Activated naive CD8-positive, alpha-beta T cell (primary cell): ENCODE measurements at regions not wholly inside any gene's neighbourhood (a gene's known extent, or its start where the extent isn't known, plus 50 kb on each side); places are given as distances from the start of the nearest gene placed in this dataset.

Experiments used
- H3K27ac Mint-ChIP-seq: one replicate; pipeline ENCODE4 v1.8.0; 2021; ENCODE audit warnings: mixed read lengths
- H3K27me3 Mint-ChIP-seq: one replicate; pipeline ENCODE4 v1.8.0; 2021; ENCODE audit warnings: mixed read lengths
- H3K36me3 Mint-ChIP-seq: one replicate; pipeline ENCODE4 v1.8.0; 2021; ENCODE audit warnings: mixed read lengths
- H3K4me1 Mint-ChIP-seq: one replicate; pipeline ENCODE4 v1.8.0; 2021; ENCODE audit warnings: low read depth, mixed read lengths
- H3K4me3 Mint-ChIP-seq: one replicate; pipeline ENCODE4 v1.8.0; 2021; ENCODE audit warnings: mild to moderate bottlenecking, mixed read lengths
- H3K9me3 Mint-ChIP-seq: one replicate; pipeline ENCODE4 v1.8.0; 2021; ENCODE audit warnings: low read depth, mixed read lengths

DNA sequence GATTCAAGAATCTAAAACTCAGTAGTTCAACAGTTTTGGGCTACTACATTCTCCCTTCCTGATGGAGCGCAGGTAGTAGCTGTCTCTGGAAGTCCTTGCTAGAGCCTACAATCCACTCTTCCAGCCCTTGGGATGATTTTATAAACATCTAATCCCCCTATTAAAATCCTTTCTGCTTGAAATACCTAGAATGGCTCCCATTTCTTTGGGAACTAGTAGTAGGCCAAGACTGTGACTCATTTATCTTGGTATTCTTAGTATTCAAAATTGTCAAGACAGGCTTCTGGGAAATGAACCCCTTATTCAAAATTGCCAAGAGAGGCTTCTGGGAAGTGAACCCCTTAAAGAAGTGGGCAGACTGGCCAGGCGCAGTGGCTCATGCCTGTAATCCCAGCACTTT is 142.5 kb upstream of the FGGY start:
- H3K9me3 Mint-ChIP-seq = no peaks in the 10 kb centered on the region
- H3K4me3 Mint-ChIP-seq = no peak overlapping the region
- H3K4me1 Mint-ChIP-seq = peaks cover 4% of the 10 kb centered on the region
- H3K27ac Mint-ChIP-seq = no peak overlapping the region
- H3K36me3 Mint-ChIP-seq = peaks cover 3% of the 10 kb centered on the region
- H3K27me3 Mint-ChIP-seq = no peaks in the 10 kb centered on the region

DNA sequence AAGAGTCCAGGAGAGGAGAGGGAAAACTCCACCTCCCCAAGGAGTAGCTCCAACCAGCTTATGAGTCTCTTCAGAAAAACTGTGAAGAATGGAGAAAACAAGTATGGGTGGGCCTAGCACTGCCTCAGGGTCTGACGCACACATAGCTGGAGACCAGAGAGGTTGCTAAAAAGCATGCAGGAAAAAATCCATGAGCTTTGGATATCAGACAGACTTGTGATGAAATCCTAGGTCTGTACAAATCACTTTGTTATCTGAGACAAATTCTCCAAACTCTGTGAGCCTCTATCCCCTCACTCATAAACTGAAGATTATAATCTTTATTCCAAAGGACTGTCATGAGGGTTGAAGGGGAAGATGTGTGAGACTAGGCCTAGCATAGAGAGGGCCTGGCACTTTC is 141.5 kb upstream of the FGGY start:
- H3K27me3 Mint-ChIP-seq = no peaks in the 10 kb centered on the region
- peaks cover 4% of the 10 kb centered on the region for H3K4me1 Mint-ChIP-seq
- no peak overlapping the region for H3K27ac Mint-ChIP-seq
- H3K36me3 Mint-ChIP-seq = peaks cover 3% of the 10 kb centered on the region
- H3K4me3 Mint-ChIP-seq = no peak overlapping the region
- H3K9me3 Mint-ChIP-seq = no peaks in the 10 kb centered on the region

- Mint-ChIP-seq H3K9me3 (no peaks in the 10 kb centered on the region), H3K27me3 (no peaks in the 10 kb centered on the region), H3K27ac (no peak overlapping the region), H3K4me1 (no peaks in the 10 kb centered on the region), H3K4me3 (no peak overlapping the region), H3K36me3 (peaks cover 3% of the 10 kb centered on the region)
Measured at GRCh38 chr1:59156051-59156450, 140.8 kb upstream of the FGGY start.

GRCh38 chr1:59156526-59157199 is 140.2 kb upstream of the FGGY start:
- H3K9me3 Mint-ChIP-seq = no peaks in the 10 kb centered on the region
- H3K36me3 Mint-ChIP-seq = peaks cover 3% of the 10 kb centered on the region
- H3K4me3 Mint-ChIP-seq = no peak overlapping the region
- H3K4me1 Mint-ChIP-seq = no peaks in the 10 kb centered on the region
- no peaks in the 10 kb centered on the region for H3K27me3 Mint-ChIP-seq
- no peak overlapping the region for H3K27ac Mint-ChIP-seq

DNA sequence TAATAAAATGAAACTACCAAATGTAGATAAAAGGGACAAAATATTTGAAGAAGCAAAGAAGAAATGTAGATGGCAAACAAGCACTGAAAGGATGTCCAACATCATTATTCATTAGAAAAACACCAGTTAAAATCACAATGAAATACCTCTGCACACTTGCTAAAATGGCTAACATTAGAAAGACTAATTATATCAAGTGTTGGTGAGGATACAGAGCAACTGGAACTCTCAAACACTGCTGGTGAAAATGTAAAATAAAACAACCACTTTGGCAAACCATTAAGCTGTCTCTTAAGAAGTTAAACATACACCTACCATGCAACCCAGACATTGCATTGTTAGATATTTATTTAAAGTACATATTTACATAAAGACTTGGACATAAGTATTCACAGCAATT is 138.6 kb upstream of the FGGY start:
- Mint-ChIP-seq H3K36me3 (peaks cover 3% of the 10 kb centered on the region), H3K4me3 (no peak overlapping the region), H3K27me3 (no peaks in the 10 kb centered on the region), H3K9me3 (no peaks in the 10 kb centered on the region), H3K27ac (no peak overlapping the region), H3K4me1 (no peaks in the 10 kb centered on the region)

DNA sequence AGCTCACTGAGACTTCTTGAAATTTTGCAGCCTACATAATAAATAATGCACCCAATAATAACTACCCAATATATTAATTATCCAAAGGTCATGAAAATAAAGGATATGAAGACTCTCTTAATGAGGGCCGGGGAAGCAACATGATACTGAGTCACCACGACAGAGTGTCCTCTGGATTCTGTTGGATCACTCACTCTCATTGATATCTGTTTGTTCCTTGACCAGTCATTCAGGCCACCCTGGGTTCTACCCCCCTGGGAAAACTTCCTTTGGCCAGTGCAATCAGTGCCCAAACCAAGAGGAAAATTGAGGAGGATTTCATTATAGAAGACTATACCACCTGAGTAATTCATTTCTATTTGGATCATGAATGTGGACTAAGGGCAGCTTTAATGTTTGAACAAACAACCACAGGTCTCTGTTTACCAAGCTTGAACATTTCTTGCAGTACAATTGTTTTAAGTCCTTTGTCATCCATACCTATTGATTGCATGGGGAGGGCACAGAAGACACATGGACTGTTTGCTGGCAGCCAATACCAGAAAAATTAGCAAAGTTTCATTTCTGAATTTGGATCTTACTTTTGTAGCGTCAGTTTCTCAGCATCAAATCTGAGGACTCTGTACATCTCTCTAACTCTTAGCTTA is 137.2 kb upstream of the FGGY start:
- Mint-ChIP-seq H3K36me3 (peaks cover 3% of the 10 kb centered on the region), H3K9me3 (no peaks in the 10 kb centered on the region), H3K4me3 (no peak overlapping the region), H3K27ac (no peak overlapping the region), H3K27me3 (peaks cover 2% of the 10 kb centered on the region), H3K4me1 (no peaks in the 10 kb centered on the region)

DNA sequence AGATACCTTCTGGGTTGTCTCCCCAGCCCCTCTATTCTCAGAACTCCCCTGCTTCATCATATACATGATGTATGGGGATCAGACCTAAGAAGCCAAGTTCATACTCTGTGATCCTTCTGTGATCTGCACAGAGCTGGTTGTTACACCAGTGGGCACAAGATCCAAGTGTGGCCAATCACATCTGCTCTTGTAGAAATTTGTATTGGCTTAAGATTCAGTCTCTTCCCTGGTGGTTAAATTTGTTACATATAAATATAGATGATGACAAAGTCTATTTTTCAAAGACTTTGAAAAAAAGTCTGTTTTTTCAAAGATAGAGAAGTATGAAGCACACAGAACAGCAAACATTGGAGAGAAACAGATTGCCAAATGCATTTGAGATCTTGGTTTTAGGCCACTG is 135.8 kb upstream of the FGGY start:
- Mint-ChIP-seq H3K27ac (no peak overlapping the region), H3K4me1 (no peaks in the 10 kb centered on the region), H3K36me3 (peaks cover 3% of the 10 kb centered on the region), H3K4me3 (no peak overlapping the region), H3K27me3 (peaks cover 7% of the 10 kb centered on the region), H3K9me3 (peaks cover 3% of the 10 kb centered on the region)

- peaks cover 3% of the 10 kb centered on the region for H3K36me3 Mint-ChIP-seq
- H3K27me3 Mint-ChIP-seq = peaks cover 7% of the 10 kb centered on the region
- peaks cover 3% of the 10 kb centered on the region for H3K9me3 Mint-ChIP-seq
- H3K27ac Mint-ChIP-seq = no peak overlapping the region
- no peaks in the 10 kb centered on the region for H3K4me1 Mint-ChIP-seq
- no peak overlapping the region for H3K4me3 Mint-ChIP-seq
Measured at GRCh38 chr1:59162665-59163064, 134.2 kb upstream of the FGGY start.

- peaks cover 7% of the 10 kb centered on the region for H3K27me3 Mint-ChIP-seq
- no peak overlapping the region for H3K27ac Mint-ChIP-seq
- H3K36me3 Mint-ChIP-seq = no peaks in the 10 kb centered on the region
- no peaks in the 10 kb centered on the region for H3K4me1 Mint-ChIP-seq
- no peak overlapping the region for H3K4me3 Mint-ChIP-seq
- H3K9me3 Mint-ChIP-seq = peaks cover 3% of the 10 kb centered on the region
Measured at GRCh38 chr1:59163268-59164092, 133.4 kb upstream of the FGGY start.

GRCh38 chr1:59164371-59164770 is 132.5 kb upstream of the FGGY start:
- H3K9me3 Mint-ChIP-seq = peaks cover 3% of the 10 kb centered on the region
- H3K4me1 Mint-ChIP-seq = no peaks in the 10 kb centered on the region
- H3K27me3 Mint-ChIP-seq = peaks cover 7% of the 10 kb centered on the region
- no peak overlapping the region for H3K4me3 Mint-ChIP-seq
- no peak overlapping the region for H3K27ac Mint-ChIP-seq
- H3K36me3 Mint-ChIP-seq = no peaks in the 10 kb centered on the region

- Mint-ChIP-seq H3K9me3 (peaks cover 3% of the 10 kb centered on the region), H3K27ac (no peak overlapping the region), H3K4me3 (no peak overlapping the region), H3K27me3 (peaks cover 7% of the 10 kb centered on the region), H3K36me3 (no peaks in the 10 kb centered on the region), H3K4me1 (no peaks in the 10 kb centered on the region)
Measured at GRCh38 chr1:59165353-59165752, 131.5 kb upstream of the FGGY start.

GRCh38 chr1:59169703-59170102 is 127.2 kb upstream of the FGGY start:
- Mint-ChIP-seq H3K36me3 (no peaks in the 10 kb centered on the region), H3K27me3 (peaks cover 5% of the 10 kb centered on the region), H3K4me1 (no peaks in the 10 kb centered on the region), H3K4me3 (no peak overlapping the region), H3K27ac (no peak overlapping the region), H3K9me3 (peaks cover 3% of the 10 kb centered on the region)

GRCh38 chr1:59170659-59171058 is 126.2 kb upstream of the FGGY start:
- H3K27ac Mint-ChIP-seq = no peak overlapping the region
- H3K9me3 Mint-ChIP-seq = no peaks in the 10 kb centered on the region
- H3K4me1 Mint-ChIP-seq = no peaks in the 10 kb centered on the region
- H3K36me3 Mint-ChIP-seq = no peaks in the 10 kb centered on the region
- H3K27me3 Mint-ChIP-seq = no peaks in the 10 kb centered on the region
- H3K4me3 Mint-ChIP-seq = no peak overlapping the region

GRCh38 chr1:59171788-59172187 is 125.1 kb upstream of the FGGY start:
- Mint-ChIP-seq H3K9me3 (no peaks in the 10 kb centered on the region), H3K4me1 (no peaks in the 10 kb centered on the region), H3K4me3 (no peak overlapping the region), H3K27ac (no peak overlapping the region), H3K27me3 (no peaks in the 10 kb centered on the region), H3K36me3 (no peaks in the 10 kb centered on the region)

GRCh38 chr1:59172693-59173092 is 124.2 kb upstream of the FGGY start:
- Mint-ChIP-seq H3K27ac (no peak overlapping the region), H3K9me3 (no peaks in the 10 kb centered on the region), H3K36me3 (peaks cover 3% of the 10 kb centered on the region), H3K4me1 (no peaks in the 10 kb centered on the region), H3K4me3 (no peak overlapping the region), H3K27me3 (no peaks in the 10 kb centered on the region)
